Neutrophil (primary cell): ENCODE measurements at regions not wholly inside any gene's neighbourhood (a gene's known extent, or its start where the extent isn't known, plus 50 kb on each side); places are given as distances from the start of the nearest gene placed in this dataset.

Experiments
- H3K27ac ChIP-seq: fragments of 200-600 bp; sonication (generic); 2 replicates; pipeline ENCODE4 v1.5.1; 2016; ENCODE audit warnings: mild to moderate bottlenecking, moderate library complexity
- H3K27me3 ChIP-seq: fragments of 200-600 bp; sonication (generic); 2 replicates; pipeline ENCODE4 v1.6.0; 2016; ENCODE audit warnings: mild to moderate bottlenecking
- H3K36me3 ChIP-seq: fragments of 200-600 bp; sonication (generic); 2 replicates; pipeline ENCODE4 v1.5.1; 2017
- H3K4me1 ChIP-seq, 2 experiments: fragments of 200-600 bp in 1 of 2; sonication (generic) in 1 of 2; 1 replicate in 1 of 2; 2 replicates in 1 of 2; pipeline versions ENCODE4 v1.5.1 to v1.6.1; 2013 to 2016; ENCODE audit warnings: low read depth in 1 of 2, low read length in 1 of 2, mild to moderate bottlenecking in 1 of 2, moderate library complexity in 1 of 2; ENCODE audit not compliant: control insufficient read depth in 1 of 2, insufficient read depth in 1 of 2
- H3K4me3 ChIP-seq, 2 experiments: fragments of 200-600 bp in 1 of 2; sonication (generic) in 1 of 2; 1 replicate in 1 of 2; 2 replicates in 1 of 2; pipeline ENCODE4 v1.5.1; 2013 to 2016; ENCODE audit warnings: low read depth in 1 of 2, low read length in 1 of 2, mild to moderate bottlenecking in 1 of 2, moderate library complexity in 1 of 2
- H3K9me3 ChIP-seq: fragments of 200-600 bp; sonication (generic); 2 replicates; pipeline ENCODE4 v1.5.1; 2016
- TF ChIP-seq, protein P1 (sequence below): fragments of 200-600 bp; sonication (generic); IDR thresholded peaks from 2 replicates; pipeline ENCODE4 v1.5.1; 2016; ENCODE audit warnings: antibody characterized with exemption

- Histone ChIP-seq H3K27ac (no peak overlapping the region), H3K27me3 (no peaks in the 10 kb centered on the region), H3K36me3 (no peaks in the 10 kb centered on the region), H3K9me3 (no peaks in the 10 kb centered on the region), H3K4me3 (no peak overlapping the region), H3K4me1 (no peaks in the 10 kb centered on the region)
- TF ChIP-seq, protein P1, sequence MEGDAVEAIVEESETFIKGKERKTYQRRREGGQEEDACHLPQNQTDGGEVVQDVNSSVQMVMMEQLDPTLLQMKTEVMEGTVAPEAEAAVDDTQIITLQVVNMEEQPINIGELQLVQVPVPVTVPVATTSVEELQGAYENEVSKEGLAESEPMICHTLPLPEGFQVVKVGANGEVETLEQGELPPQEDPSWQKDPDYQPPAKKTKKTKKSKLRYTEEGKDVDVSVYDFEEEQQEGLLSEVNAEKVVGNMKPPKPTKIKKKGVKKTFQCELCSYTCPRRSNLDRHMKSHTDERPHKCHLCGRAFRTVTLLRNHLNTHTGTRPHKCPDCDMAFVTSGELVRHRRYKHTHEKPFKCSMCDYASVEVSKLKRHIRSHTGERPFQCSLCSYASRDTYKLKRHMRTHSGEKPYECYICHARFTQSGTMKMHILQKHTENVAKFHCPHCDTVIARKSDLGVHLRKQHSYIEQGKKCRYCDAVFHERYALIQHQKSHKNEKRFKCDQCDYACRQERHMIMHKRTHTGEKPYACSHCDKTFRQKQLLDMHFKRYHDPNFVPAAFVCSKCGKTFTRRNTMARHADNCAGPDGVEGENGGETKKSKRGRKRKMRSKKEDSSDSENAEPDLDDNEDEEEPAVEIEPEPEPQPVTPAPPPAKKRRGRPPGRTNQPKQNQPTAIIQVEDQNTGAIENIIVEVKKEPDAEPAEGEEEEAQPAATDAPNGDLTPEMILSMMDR = no peak
These were observed 429.9 kb upstream of the CXADR start for GRCh38 chr21:17082843-17083483.

DNA sequence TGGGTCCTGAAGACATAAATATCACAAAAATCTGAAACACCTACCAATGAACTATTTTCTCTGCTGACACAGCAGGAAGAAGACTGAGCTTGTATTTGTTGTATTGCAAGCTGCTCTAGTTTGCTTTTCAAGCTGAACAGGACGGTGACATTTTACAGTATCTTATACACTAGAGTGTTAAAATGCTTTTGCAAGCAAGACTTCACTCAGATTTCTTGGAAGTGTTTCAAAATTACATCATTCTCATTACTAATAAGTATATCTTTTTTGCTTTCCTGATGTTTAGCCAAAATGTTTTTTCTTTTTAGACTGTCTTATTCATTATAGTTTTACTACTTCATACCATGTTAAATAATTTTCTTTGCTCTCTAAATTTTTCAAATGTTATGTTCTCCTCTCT, 427.1 kb upstream of the CXADR start:
- no peaks in the 10 kb centered on the region for H3K36me3 ChIP-seq
- TF ChIP-seq, protein P1 = no peak
- no peaks in the 10 kb centered on the region for H3K27me3 ChIP-seq
- no peak overlapping the region for H3K27ac ChIP-seq
- no peak overlapping the region for H3K4me3 ChIP-seq
- H3K4me1 ChIP-seq = no peaks in the 10 kb centered on the region
- no peaks in the 10 kb centered on the region for H3K9me3 ChIP-seq

DNA sequence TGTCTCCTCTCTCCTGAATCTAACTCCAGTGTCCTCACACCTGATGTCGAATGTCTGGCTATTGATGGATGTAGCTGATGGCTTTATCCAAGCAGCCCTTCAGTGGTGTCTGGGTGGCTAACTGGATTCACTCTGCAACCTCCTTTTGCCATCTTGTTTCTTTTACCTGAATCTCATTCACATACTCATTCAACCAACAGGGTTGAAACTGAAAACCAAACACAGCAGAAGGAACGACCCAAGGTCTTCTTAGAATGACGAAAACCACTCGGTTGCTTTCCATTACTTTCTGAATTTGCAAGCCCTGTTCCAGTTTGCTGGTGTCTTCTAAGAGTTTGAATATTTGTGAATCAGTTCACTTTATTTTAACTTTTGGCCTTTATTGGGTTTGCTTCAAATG, 424.3 kb upstream of the CXADR start:
- Histone ChIP-seq H3K9me3 (no peaks in the 10 kb centered on the region), H3K4me3 (no peak overlapping the region), H3K4me1 (no peaks in the 10 kb centered on the region), H3K27me3 (no peaks in the 10 kb centered on the region), H3K36me3 (no peaks in the 10 kb centered on the region), H3K27ac (no peak overlapping the region)
- TF ChIP-seq, protein P1 = no peak

DNA sequence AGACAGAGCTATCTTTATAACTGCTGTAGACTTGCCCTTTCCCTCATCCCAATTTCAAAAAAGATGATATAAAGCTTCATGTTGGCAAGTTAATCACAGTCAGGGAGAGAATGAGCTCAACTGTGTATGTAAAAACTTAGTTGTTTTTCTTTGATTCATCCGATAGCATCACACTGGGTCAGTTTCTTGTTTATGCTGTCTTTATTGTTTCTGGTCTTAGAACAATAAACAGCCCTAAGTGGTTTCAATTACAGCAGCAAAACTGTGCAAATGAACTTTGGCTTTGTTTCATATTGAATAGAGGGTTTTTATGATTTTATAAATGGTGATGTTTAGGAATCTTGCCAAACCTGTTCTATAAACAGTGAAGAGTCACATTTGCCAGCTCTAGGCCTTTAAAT, 423.8 kb upstream of the CXADR start:
- H3K27me3 ChIP-seq = no peaks in the 10 kb centered on the region
- no peaks in the 10 kb centered on the region for H3K9me3 ChIP-seq
- no peaks in the 10 kb centered on the region for H3K4me1 ChIP-seq
- no peak overlapping the region for H3K4me3 ChIP-seq
- H3K36me3 ChIP-seq = no peaks in the 10 kb centered on the region
- TF ChIP-seq, protein P1 = no peak
- no peak overlapping the region for H3K27ac ChIP-seq

DNA sequence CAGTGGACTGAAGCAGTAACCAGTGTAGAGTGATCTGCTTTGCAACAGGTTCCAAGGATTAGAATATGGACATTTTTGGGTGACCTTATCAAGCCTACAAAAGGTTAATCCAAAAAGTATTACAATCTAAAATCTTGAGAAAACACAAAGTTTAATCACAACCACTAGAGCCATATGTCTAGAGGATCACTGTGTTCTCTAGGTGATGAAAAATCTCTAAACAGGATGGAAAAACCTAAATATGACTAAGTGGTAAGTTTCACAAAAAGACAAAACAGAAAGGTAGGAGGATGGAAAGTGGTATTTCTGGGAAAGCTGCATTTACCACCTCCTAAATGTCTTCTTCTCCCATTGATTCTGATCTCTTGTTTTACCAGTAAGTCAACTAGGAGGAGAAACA, 411.1 kb upstream of the CXADR start:
- Histone ChIP-seq H3K27me3 (no peaks in the 10 kb centered on the region), H3K4me3 (no peak overlapping the region), H3K4me1 (no peaks in the 10 kb centered on the region), H3K36me3 (no peaks in the 10 kb centered on the region), H3K9me3 (peaks cover 9% of the 10 kb centered on the region), H3K27ac (no peak overlapping the region)
- TF ChIP-seq, protein P1 = no peak
